ENCODE measurements at regions not wholly inside any gene's neighbourhood (a gene's known extent, or its start where the extent isn't known, plus 50 kb on each side); places are given as distances from the start of the nearest gene placed in this dataset.
"Not testable (repeated sequence)": the region's sequence is repeated elsewhere in the genome, so short reads cannot be mapped to it uniquely, and the experiment has no call there.

DNA sequence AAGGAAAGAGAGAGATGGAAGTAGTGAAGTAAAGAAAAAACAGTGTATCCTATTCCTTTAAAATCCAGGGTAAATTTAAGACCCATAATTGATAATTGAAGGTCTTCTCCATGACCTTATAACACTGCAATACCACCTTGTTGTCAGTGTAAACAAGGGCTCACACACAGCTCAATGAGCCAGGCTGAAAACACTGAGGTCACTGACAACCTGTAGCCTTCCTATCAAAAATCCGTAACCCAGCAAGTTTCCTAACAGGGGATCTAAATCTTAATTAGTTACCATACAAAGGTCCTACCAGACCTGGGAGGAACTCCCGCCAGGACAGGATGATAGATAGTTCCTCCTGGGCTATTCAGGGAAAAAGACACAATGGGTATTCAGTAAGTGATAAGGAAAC lies 1677.1 kb downstream of the OLFM4 start:
- intact Hi-C loops (cut with DNase I): no loop called here
- no peak overlapping the region for H3K27ac ChIP-seq

DNA sequence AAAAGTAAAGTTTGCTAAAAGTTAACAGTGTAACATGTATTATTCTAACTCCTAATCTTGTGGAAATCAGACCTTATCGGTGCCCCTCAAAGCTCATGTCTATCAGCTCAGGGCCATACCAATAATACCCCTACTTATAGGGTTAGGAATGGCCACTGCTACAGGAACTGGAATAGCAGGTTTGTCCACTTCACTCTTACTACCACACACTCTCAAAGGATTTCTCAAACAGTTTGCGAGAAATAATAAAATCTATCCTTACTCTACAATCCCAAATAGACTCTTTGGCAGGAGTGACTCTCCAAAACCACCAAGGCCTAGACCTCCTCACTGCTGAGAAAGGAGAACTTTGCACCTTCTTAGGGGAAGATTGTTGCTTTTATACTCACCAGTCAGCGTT lies 1677.7 kb downstream of the OLFM4 start:
- H3K27ac ChIP-seq: no peak overlapping the region
- no peak for ATAC-seq
- no peaks in the 10 kb centered on the region for H3K36me3 ChIP-seq
- no peaks in the 10 kb centered on the region for H3K9me3 ChIP-seq
- intact Hi-C loops (cut with DNase I): no loop called here
- H3K4me1 ChIP-seq: no peaks in the 10 kb centered on the region
- no peak for DNase-seq
- no peak overlapping the region for H3K4me3 ChIP-seq
- H3K27me3 ChIP-seq: no peaks in the 10 kb centered on the region
- TF ChIP-seq, protein P1, sequence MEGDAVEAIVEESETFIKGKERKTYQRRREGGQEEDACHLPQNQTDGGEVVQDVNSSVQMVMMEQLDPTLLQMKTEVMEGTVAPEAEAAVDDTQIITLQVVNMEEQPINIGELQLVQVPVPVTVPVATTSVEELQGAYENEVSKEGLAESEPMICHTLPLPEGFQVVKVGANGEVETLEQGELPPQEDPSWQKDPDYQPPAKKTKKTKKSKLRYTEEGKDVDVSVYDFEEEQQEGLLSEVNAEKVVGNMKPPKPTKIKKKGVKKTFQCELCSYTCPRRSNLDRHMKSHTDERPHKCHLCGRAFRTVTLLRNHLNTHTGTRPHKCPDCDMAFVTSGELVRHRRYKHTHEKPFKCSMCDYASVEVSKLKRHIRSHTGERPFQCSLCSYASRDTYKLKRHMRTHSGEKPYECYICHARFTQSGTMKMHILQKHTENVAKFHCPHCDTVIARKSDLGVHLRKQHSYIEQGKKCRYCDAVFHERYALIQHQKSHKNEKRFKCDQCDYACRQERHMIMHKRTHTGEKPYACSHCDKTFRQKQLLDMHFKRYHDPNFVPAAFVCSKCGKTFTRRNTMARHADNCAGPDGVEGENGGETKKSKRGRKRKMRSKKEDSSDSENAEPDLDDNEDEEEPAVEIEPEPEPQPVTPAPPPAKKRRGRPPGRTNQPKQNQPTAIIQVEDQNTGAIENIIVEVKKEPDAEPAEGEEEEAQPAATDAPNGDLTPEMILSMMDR (IDR thresholded peaks at IDR 0.05): no peak

More for the DNA sequence above, 1677.1 kb downstream of the OLFM4 start:
- H3K9me3 ChIP-seq: no peaks in the 10 kb centered on the region
- H3K27me3 ChIP-seq: no peaks in the 10 kb centered on the region
- DNase-seq (no peak), ATAC-seq (no peak)
- no peaks in the 10 kb centered on the region for H3K4me1 ChIP-seq
- TF ChIP-seq, protein P1 (IDR thresholded peaks at IDR 0.05): no peak
- no peak overlapping the region for H3K4me3 ChIP-seq
- H3K36me3 ChIP-seq: no peaks in the 10 kb centered on the region

GRCh38 chr13:54709546-54709945 lies 1680.9 kb downstream of the OLFM4 start:
- TF ChIP-seq, protein P1 (IDR thresholded peaks at IDR 0.05): no peak
- no peak for ATAC-seq

GRCh38 chr13:54733639-54734038 lies 1705.0 kb downstream of the OLFM4 start:
- Histone ChIP-seq H3K9me3 (no peaks in the 10 kb centered on the region), H3K4me1 (no peaks in the 10 kb centered on the region), H3K27me3 (no peaks in the 10 kb centered on the region), H3K27ac (no peak overlapping the region), H3K4me3 (no peak overlapping the region), H3K36me3 (no peaks in the 10 kb centered on the region)
- ATAC-seq (no peak), DNase-seq (no peak)
- TF ChIP-seq, protein P1 (IDR thresholded peaks at IDR 0.05): no peak
- intact Hi-C loops (cut with DNase I): no loop called here

More at GRCh38 chr13:54709546-54709945, 1680.9 kb downstream of the OLFM4 start:
- Histone ChIP-seq H3K4me1 (no peaks in the 10 kb centered on the region), H3K36me3 (no peaks in the 10 kb centered on the region), H3K27ac (no peak overlapping the region), H3K27me3 (no peaks in the 10 kb centered on the region), H3K4me3 (no peak overlapping the region), H3K9me3 (no peaks in the 10 kb centered on the region)
- DNase-seq: no peak
- intact Hi-C loops (cut with DNase I): no loop called here

GRCh38 chr13:54737211-54737610 lies 1708.6 kb downstream of the OLFM4 start:
- H3K27ac ChIP-seq; H3K27me3 ChIP-seq; ATAC-seq; H3K4me1 ChIP-seq; intact Hi-C loops (cut with DNase I); H3K36me3 ChIP-seq; H3K4me3 ChIP-seq; H3K9me3 ChIP-seq: not testable (repeated sequence)
- DNase-seq: peak; percentile 40

DNA sequence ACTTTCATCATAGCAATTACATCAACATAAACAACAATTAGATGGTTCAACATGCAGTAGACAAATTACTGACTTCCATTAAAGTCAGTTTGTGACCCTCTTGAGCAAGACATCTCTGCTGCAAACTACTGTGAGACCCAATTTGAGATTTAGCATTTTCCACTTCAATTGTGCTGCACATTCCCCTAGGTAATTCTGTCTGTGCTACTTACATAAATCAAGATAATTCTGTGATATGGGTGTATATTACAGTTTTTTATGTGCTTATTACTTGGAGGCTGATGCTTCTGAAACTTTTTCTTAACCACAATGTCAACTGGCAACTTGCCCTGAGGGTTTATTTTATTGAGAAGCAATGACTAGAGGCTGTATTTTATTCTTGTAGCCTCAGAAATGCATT lies 1714.4 kb downstream of the OLFM4 start:
- DNase-seq (no peak), ATAC-seq (no peak)
- H3K27ac ChIP-seq: no peak overlapping the region
- no peak overlapping the region for H3K4me3 ChIP-seq
- H3K4me1 ChIP-seq: no peaks in the 10 kb centered on the region
- H3K36me3 ChIP-seq: no peaks in the 10 kb centered on the region
- no peaks in the 10 kb centered on the region for H3K9me3 ChIP-seq
- TF ChIP-seq, protein P1 (IDR thresholded peaks at IDR 0.05): no peak
- intact Hi-C loops (cut with DNase I): no loop called here
- H3K27me3 ChIP-seq: no peaks in the 10 kb centered on the region

All from upper lobe of right lung (tissue), 1 donor.